ENCODE measurements at regions not wholly inside any gene's neighbourhood (a gene's known extent, or its start where the extent isn't known, plus 50 kb on each side); places are given as distances from the start of the nearest gene placed in this dataset.

DNA sequence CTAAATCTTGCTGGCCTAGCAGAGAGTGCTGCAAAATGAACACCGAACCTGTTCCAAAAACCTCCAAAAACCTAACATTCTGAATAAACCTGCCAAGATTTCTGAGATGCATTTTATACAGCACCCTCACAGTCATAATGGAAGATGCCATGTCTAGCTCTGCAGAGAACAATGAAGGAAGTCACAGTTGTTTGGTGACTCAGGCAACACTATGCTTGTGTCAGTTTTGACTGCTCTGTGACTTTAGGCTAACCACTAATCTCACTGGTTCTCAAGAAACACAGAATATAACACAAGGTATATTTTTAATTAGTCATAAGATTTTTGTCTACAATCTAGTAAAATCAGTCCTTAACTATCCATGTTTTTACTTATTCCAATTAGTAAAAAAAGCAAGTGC is 606.6 kb downstream of the TBL1XR1 start:
- no peak overlapping the region for H2AFZ ChIP-seq (ENCODE audit: low read depth)
- no peak overlapping the region for H3K27ac ChIP-seq
- H3K36me3 ChIP-seq (ENCODE audit: insufficient read depth): no peaks in the 10 kb centered on the region
- no peak overlapping the region for H3K4me3 ChIP-seq (IDR thresholded peaks at IDR 0.05; ENCODE audit: insufficient read depth, low read depth, low read length)
- H3K27me3 ChIP-seq (ENCODE audit: insufficient read depth, low read depth): no peaks in the 10 kb centered on the region
- H4K20me1 ChIP-seq (ENCODE audit: insufficient read depth): no peaks in the 10 kb centered on the region
- no peaks in the 10 kb centered on the region for H3K79me2 ChIP-seq (ENCODE audit: insufficient read depth, low read depth)
- 0 out of 2 replicates have a peak overlapping the region, but pooled peaks have one; percentile 0 for H3K4me2 ChIP-seq
- H3K9ac ChIP-seq: no peak overlapping the region
- TF ChIP-seq CTCF (conservative IDR thresholded peaks at IDR 0.05; ENCODE audit: low read depth, low read length): no peak
- peaks cover 39% of the 10 kb centered on the region for H3K4me1 ChIP-seq (ENCODE audit: low read depth, poor library complexity, severe bottlenecking)

DNA sequence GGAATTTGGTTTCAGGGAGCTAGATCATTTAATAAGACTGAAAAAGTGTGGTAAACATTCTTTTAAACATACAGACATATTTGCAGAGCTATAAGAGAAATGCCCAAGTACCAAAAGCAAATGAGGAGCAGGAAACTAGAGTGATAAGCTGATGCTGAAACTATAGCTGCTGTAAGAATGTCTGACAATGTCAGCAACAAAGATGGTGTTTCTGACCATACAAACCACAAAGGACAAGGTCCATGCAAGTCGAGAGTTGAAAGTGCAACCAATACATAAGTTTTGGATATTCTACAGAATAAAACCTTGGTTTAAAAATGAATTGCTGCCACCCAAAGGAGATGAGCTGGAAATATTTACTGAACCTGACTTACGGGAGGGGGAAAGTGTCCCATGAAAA is 610.2 kb downstream of the TBL1XR1 start:
- H3K27ac ChIP-seq: peak overlapping the region; percentile 46
- peaks cover 56% of the 10 kb centered on the region for H3K4me1 ChIP-seq (ENCODE audit: low read depth, poor library complexity, severe bottlenecking)
- no peaks in the 10 kb centered on the region for H3K27me3 ChIP-seq (ENCODE audit: insufficient read depth, low read depth)
- H3K79me2 ChIP-seq (ENCODE audit: insufficient read depth, low read depth): no peaks in the 10 kb centered on the region
- H2AFZ ChIP-seq (ENCODE audit: low read depth): peak overlapping the region; percentile 19
- H4K20me1 ChIP-seq (ENCODE audit: insufficient read depth): no peaks in the 10 kb centered on the region
- H3K4me2 ChIP-seq: peak overlapping the region; percentile 77
- TF ChIP-seq CTCF (conservative IDR thresholded peaks at IDR 0.05; ENCODE audit: low read depth, low read length): no peak
- H3K36me3 ChIP-seq (ENCODE audit: insufficient read depth): no peaks in the 10 kb centered on the region
- H3K4me3 ChIP-seq (IDR thresholded peaks at IDR 0.05; ENCODE audit: insufficient read depth, low read depth, low read length): peak overlapping the region; percentile 77
- H3K9ac ChIP-seq: peak overlapping the region; percentile 1; the same call in 1 of the 2 replicates

- Histone ChIP-seq H3K36me3 (ENCODE audit: insufficient read depth) (no peaks in the 10 kb centered on the region), H3K4me2 (no peak overlapping the region), H3K4me3 (IDR thresholded peaks at IDR 0.05; ENCODE audit: insufficient read depth, low read depth, low read length) (no peak overlapping the region), H3K27me3 (ENCODE audit: insufficient read depth, low read depth) (no peaks in the 10 kb centered on the region), H3K9ac (no peak overlapping the region), H3K79me2 (ENCODE audit: insufficient read depth, low read depth) (no peaks in the 10 kb centered on the region), H3K27ac (no peak overlapping the region), H2AFZ (ENCODE audit: low read depth) (no peak overlapping the region), H3K4me1 (ENCODE audit: low read depth, poor library complexity, severe bottlenecking) (peaks cover 66% of the 10 kb centered on the region), H4K20me1 (ENCODE audit: insufficient read depth) (no peaks in the 10 kb centered on the region)
- no peak for TF ChIP-seq CTCF (conservative IDR thresholded peaks at IDR 0.05; ENCODE audit: low read depth, low read length)
Measured at GRCh38 chr3:176584413-176585176, 612.7 kb downstream of the TBL1XR1 start.

DNA sequence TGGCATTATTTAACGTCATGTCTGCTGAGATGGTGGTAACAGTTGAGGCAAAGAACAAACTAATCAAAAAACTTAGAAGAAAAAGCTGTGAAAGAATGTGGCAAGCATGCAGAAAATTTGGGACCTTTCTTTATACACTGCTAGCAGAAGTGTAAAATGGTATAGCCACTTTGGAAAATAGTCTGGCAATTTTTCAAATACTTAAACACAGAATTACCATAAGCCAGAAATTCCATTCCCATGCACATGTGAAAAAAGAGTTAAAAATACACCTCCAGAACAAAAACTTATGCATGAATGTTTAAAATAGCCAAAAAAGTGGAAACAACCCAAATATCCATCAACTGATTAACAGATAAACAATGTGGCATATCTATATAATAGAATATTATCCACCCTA is 613.3 kb downstream of the TBL1XR1 start:
- Histone ChIP-seq H3K9ac (no peak overlapping the region), H3K36me3 (ENCODE audit: insufficient read depth) (no peaks in the 10 kb centered on the region), H3K4me2 (no peak overlapping the region), H3K79me2 (ENCODE audit: insufficient read depth, low read depth) (no peaks in the 10 kb centered on the region), H2AFZ (ENCODE audit: low read depth) (no peak overlapping the region), H3K4me1 (ENCODE audit: low read depth, poor library complexity, severe bottlenecking) (peaks cover 72% of the 10 kb centered on the region), H3K27me3 (ENCODE audit: insufficient read depth, low read depth) (no peaks in the 10 kb centered on the region), H3K27ac (no peak overlapping the region), H4K20me1 (ENCODE audit: insufficient read depth) (no peaks in the 10 kb centered on the region), H3K4me3 (IDR thresholded peaks at IDR 0.05; ENCODE audit: insufficient read depth, low read depth, low read length) (no peak overlapping the region)
- no peak for TF ChIP-seq CTCF (conservative IDR thresholded peaks at IDR 0.05; ENCODE audit: low read depth, low read length)

Measured in KMS-11 (cell line).